ENCODE measurements at regions not wholly inside any gene's neighbourhood (a gene's known extent, or its start where the extent isn't known, plus 50 kb on each side); places are given as distances from the start of the nearest gene placed in this dataset.
"Not testable (repeated sequence)": the region's sequence is repeated elsewhere in the genome, so short reads cannot be mapped to it uniquely, and the experiment has no call there.

DNA sequence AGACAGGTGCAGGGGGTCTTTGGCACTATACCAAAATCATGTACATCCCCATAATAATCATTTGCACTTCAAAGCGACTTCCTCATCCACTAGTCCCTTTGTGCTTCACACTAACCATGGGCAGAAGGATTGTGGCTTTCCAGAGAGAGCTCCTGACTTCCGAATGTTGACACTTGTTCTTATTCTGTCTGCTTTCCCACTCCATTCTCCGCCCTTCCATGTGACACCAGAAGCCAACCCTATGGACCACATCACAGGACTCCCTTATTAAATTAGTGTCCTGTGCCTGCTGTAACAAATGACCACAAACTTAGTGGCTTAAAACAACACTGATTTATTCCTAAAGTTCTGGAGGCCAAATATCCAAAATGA, 91.6 kb downstream of the CMC2 start:
- H3K9me3 Mint-ChIP-seq, result peaks cover 0 to 15% (median 7%) of the 10 kb centered on the region in 11 donors
- CTCF ChIA-PET, result no interaction called here
- no peak for ATAC-seq
- DNase-seq, result no peak
- no peak overlapping the region for H3K4me3 Mint-ChIP-seq
- POLR2A ChIA-PET, result no interaction called here
- intact Hi-C loops (cut with micrococcal nuclease), result no loop called here
- no peak overlapping the region for H3K27ac Mint-ChIP-seq
- H3K36me3 ChIP-seq (ENCODE audit: control insufficient read depth in 2 of 3, insufficient read depth in 3 of 3, low read length in 3 of 3), result no peaks in the 10 kb centered on the region
- no peaks in the 10 kb centered on the region for H3K4me1 Mint-ChIP-seq
- no peaks in the 10 kb centered on the region for H3K36me3 Mint-ChIP-seq
- peaks cover 0 to 8% (median 0%) of the 10 kb centered on the region in 3 experiments for H3K9me3 ChIP-seq (ENCODE audit: control insufficient read depth in 2 of 3, low read length in 3 of 3)
- no peaks in the 10 kb centered on the region for H3K4me1 ChIP-seq (ENCODE audit: control insufficient read depth in 2 of 2, insufficient read depth in 2 of 2, low read length in 2 of 2)
- H3K27ac ChIP-seq (ENCODE audit: low read depth, low read length), result no peak overlapping the region
- H3K4me3 ChIP-seq (ENCODE audit: low read length), result no peak overlapping the region
- H3K27me3 Mint-ChIP-seq, result peaks cover 0 to 44% (median 17%) of the 10 kb centered on the region in 5 donors
- no peaks in the 10 kb centered on the region for H3K27me3 ChIP-seq (ENCODE audit: control insufficient read depth in 2 of 2, insufficient read depth in 2 of 2, low read length in 2 of 2)

DNA sequence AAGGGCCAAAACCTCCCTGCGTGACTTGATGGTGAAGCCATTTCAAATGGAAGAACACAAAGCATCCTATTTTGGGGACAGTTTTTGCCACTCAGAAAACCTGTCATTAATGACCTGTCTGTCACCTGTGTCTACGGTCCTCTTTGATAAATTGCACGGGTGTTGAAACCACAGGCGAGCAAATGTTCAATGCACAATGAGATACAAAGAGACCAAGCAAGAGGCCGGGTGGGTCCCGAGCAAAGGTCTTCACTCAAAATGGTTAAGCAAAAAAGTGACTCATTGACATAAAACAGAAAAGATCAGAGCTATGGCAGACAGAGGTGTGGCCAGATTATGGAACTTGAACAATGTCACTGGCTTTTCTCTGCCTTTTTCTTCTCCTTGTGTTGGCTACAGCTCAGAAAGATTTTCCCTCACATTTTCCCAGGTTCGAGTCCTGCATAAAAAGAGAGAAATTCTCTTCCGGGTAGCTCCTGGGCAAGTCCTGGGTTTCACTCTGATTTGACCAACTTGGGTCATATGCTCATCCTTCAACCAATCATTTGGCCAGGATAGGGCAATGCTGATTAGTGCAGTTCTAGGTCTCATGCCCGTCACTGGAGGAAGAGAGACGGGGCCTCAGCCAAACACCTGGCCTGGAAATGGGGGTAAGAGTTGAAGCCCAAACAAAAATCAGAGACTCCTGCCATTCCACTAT, 92.2 kb downstream of the CMC2 start:
- Histone ChIP-seq H3K27me3 (ENCODE audit: control insufficient read depth in 2 of 2, insufficient read depth in 2 of 2, low read length in 2 of 2) (no peaks in the 10 kb centered on the region), H3K4me1 (ENCODE audit: control insufficient read depth in 2 of 2, insufficient read depth in 2 of 2, low read length in 2 of 2) (no peaks in the 10 kb centered on the region), H3K27ac (ENCODE audit: low read depth, low read length) (no peak overlapping the region), H3K36me3 (ENCODE audit: control insufficient read depth in 2 of 3, insufficient read depth in 3 of 3, low read length in 3 of 3) (no peaks in the 10 kb centered on the region), H3K9me3 (ENCODE audit: control insufficient read depth in 2 of 3, low read length in 3 of 3) (peaks cover 0 to 8% (median 0%) of the 10 kb centered on the region in 3 experiments), H3K4me3 (ENCODE audit: low read length) (no peak overlapping the region)
- ATAC-seq (no peak), DNase-seq (no peak)
- no peak overlapping the region for H3K27ac Mint-ChIP-seq
- ChIA-PET CTCF (no interaction called here), POLR2A (no interaction called here)
- H3K4me1 Mint-ChIP-seq, result no peaks in the 10 kb centered on the region
- H3K9me3 Mint-ChIP-seq, result peaks cover 0 to 15% (median 7%) of the 10 kb centered on the region in 11 donors
- H3K36me3 Mint-ChIP-seq, result no peaks in the 10 kb centered on the region
- no peak overlapping the region for H3K4me3 Mint-ChIP-seq
- peaks cover 0 to 44% (median 17%) of the 10 kb centered on the region in 5 donors for H3K27me3 Mint-ChIP-seq
- intact Hi-C loops (cut with micrococcal nuclease), result no loop called here

DNA sequence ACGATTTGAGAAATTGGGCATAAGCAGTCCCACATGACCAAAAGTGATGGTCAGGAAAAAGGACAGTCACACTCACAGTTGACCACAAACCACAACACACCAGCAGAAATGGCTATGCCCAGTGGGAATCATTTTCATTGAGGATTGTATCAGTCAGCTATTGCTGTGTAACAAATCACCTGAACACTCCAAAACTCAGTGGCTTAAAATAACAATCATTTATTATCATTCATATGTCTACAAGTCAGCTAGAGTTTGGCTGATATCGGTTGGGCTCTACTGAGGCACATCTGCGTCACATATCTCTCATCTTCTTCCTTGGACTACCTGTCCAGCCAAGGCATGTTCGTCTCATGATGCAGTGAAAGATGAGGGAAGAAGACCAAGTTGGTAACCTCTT, 93.3 kb downstream of the CMC2 start:
- H3K9me3 Mint-ChIP-seq, result peaks cover 0 to 15% (median 7%) of the 10 kb centered on the region in 11 donors
- Histone ChIP-seq H3K27ac (ENCODE audit: low read depth, low read length) (no peak overlapping the region), H3K27me3 (ENCODE audit: control insufficient read depth in 2 of 2, insufficient read depth in 2 of 2, low read length in 2 of 2) (no peaks in the 10 kb centered on the region), H3K4me1 (ENCODE audit: control insufficient read depth in 2 of 2, insufficient read depth in 2 of 2, low read length in 2 of 2) (no peaks in the 10 kb centered on the region), H3K4me3 (ENCODE audit: low read length) (no peak overlapping the region), H3K9me3 (ENCODE audit: control insufficient read depth in 2 of 3, low read length in 3 of 3) (peaks cover 0 to 8% (median 0%) of the 10 kb centered on the region in 3 experiments), H3K36me3 (ENCODE audit: control insufficient read depth in 2 of 3, insufficient read depth in 3 of 3, low read length in 3 of 3) (no peaks in the 10 kb centered on the region)
- no peaks in the 10 kb centered on the region for H3K4me1 Mint-ChIP-seq
- H3K4me3 Mint-ChIP-seq, result no peak overlapping the region
- ChIA-PET POLR2A (no interaction called here), CTCF (no interaction called here)
- H3K27me3 Mint-ChIP-seq, result peaks cover 0 to 36% (median 17%) of the 10 kb centered on the region in 5 donors
- intact Hi-C loops (cut with micrococcal nuclease), result no loop called here
- no peak for ATAC-seq
- no peak for DNase-seq
- no peak overlapping the region for H3K27ac Mint-ChIP-seq
- no peaks in the 10 kb centered on the region for H3K36me3 Mint-ChIP-seq

DNA sequence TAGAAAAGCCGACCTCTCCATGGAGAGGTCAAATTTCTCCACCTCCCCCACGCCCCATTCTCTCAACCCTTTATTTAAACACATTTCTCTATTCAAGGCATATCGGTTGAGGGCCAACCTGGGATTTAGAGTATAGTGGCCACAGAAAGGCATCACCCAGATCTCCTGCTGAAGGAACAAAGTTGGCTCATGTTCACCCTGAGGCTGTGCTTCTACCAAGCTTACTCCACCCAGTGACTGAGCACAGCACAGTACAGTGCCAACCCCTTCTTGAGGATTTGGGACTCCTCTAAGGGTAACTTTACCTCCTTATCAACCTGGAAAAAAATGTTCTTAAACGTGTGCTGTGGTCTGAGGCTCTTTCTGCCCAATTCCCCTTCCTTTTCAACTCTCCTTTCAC, 94.0 kb downstream of the CMC2 start:
- Histone ChIP-seq H3K4me1 (ENCODE audit: control insufficient read depth in 2 of 2, insufficient read depth in 2 of 2, low read length in 2 of 2) (no peaks in the 10 kb centered on the region), H3K36me3 (ENCODE audit: control insufficient read depth in 2 of 3, insufficient read depth in 3 of 3, low read length in 3 of 3) (no peaks in the 10 kb centered on the region), H3K27me3 (ENCODE audit: control insufficient read depth in 2 of 2, insufficient read depth in 2 of 2, low read length in 2 of 2) (no peaks in the 10 kb centered on the region), H3K27ac (ENCODE audit: low read depth, low read length) (no peak overlapping the region), H3K9me3 (ENCODE audit: control insufficient read depth in 2 of 3, low read length in 3 of 3) (peaks cover 0 to 8% (median 0%) of the 10 kb centered on the region in 3 experiments), H3K4me3 (ENCODE audit: low read length) (no peak overlapping the region)
- Mint-ChIP-seq H3K9me3 (peaks cover 0 to 15% (median 7%) of the 10 kb centered on the region in 11 donors), H3K36me3 (no peaks in the 10 kb centered on the region), H3K27me3 (peaks cover 0 to 32% (median 14%) of the 10 kb centered on the region in 5 donors), H3K4me3 (no peak overlapping the region), H3K4me1 (no peaks in the 10 kb centered on the region), H3K27ac (no peak overlapping the region)
- intact Hi-C loops (cut with micrococcal nuclease), result no loop called here
- ChIA-PET POLR2A (no interaction called here), CTCF (no interaction called here)
- DNase-seq (no peak), ATAC-seq (no peak)

DNA sequence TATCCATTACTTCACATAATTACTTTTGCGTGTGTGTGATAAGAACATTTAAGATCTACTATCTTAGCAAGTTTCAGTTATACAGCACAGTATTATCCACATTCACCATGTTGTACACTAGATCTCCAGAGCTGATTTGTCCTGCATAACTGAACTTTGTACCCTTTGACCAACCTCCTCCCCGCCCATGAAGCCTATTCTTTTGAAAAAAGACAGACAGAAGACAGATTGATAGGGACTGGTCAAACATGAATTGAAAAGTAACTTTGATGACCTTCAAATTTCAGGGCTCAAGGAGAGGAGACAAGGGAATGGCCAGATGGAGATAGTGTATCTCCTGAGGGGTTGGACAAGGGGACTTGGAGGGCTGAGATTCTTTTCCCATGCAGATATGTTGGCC, 96.3 kb downstream of the CMC2 start:
- Histone ChIP-seq H3K4me1 (ENCODE audit: control insufficient read depth in 2 of 2, insufficient read depth in 2 of 2, low read length in 2 of 2) (no peaks in the 10 kb centered on the region), H3K9me3 (ENCODE audit: control insufficient read depth in 2 of 3, low read length in 3 of 3) (peaks cover 0 to 8% (median 0%) of the 10 kb centered on the region in 3 experiments), H3K4me3 (ENCODE audit: low read length) (no peak overlapping the region), H3K27me3 (ENCODE audit: control insufficient read depth in 2 of 2, insufficient read depth in 2 of 2, low read length in 2 of 2) (no peaks in the 10 kb centered on the region), H3K27ac (ENCODE audit: low read depth, low read length) (no peak overlapping the region), H3K36me3 (ENCODE audit: control insufficient read depth in 2 of 3, insufficient read depth in 3 of 3, low read length in 3 of 3) (no peaks in the 10 kb centered on the region)
- ChIA-PET POLR2A (no interaction called here), CTCF (no interaction called here)
- ATAC-seq, result no peak
- Mint-ChIP-seq H3K27ac (no peak overlapping the region), H3K9me3 (peaks cover 0 to 14% (median 7%) of the 10 kb centered on the region in 11 donors), H3K4me1 (no peaks in the 10 kb centered on the region), H3K4me3 (no peak overlapping the region), H3K36me3 (no peaks in the 10 kb centered on the region), H3K27me3 (peaks cover 0 to 32% (median 14%) of the 10 kb centered on the region in 5 donors)
- intact Hi-C loops (cut with micrococcal nuclease), result no loop called here
- DNase-seq, result no peak

DNA sequence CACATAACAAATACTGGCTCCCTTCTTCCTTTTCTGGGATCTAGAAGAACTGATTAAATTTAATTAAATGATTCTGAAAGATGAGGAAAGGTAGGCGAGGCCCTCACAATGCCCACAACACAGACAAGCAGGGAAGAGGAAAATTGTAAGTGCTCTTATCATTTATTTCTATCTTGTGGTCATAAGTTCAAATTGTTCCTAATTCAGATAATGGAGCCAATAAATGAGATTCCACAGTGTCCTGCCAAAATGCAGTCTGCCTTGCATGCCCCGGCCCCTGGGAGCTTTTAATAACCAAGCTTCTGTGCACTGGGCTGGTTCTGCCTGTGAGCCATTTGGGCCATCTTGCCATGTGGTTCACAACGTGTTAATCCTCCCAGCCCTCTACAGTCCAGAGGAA, 97.0 kb downstream of the CMC2 start:
- intact Hi-C loops (cut with micrococcal nuclease), result no loop called here
- ChIA-PET POLR2A (no interaction called here), CTCF (no interaction called here)
- no peaks in the 10 kb centered on the region for H3K4me1 ChIP-seq (ENCODE audit: control insufficient read depth in 2 of 2, insufficient read depth in 2 of 2, low read length in 2 of 2)
- no peaks in the 10 kb centered on the region for H3K27me3 ChIP-seq (ENCODE audit: control insufficient read depth in 2 of 2, insufficient read depth in 2 of 2, low read length in 2 of 2)
- no peak for ATAC-seq
- no peak overlapping the region for H3K4me3 ChIP-seq (ENCODE audit: low read length)
- Mint-ChIP-seq H3K4me3 (no peak overlapping the region), H3K9me3 (peaks cover 0 to 10% (median 6%) of the 10 kb centered on the region in 11 donors), H3K27ac (no peak overlapping the region), H3K4me1 (no peaks in the 10 kb centered on the region), H3K27me3 (peaks cover 0 to 28% (median 14%) of the 10 kb centered on the region in 5 donors), H3K36me3 (no peaks in the 10 kb centered on the region)
- no peaks in the 10 kb centered on the region for H3K36me3 ChIP-seq (ENCODE audit: control insufficient read depth in 2 of 3, insufficient read depth in 3 of 3, low read length in 3 of 3)
- no peak overlapping the region for H3K27ac ChIP-seq (ENCODE audit: low read depth, low read length)
- DNase-seq, result no peak
- peaks cover 0 to 8% (median 0%) of the 10 kb centered on the region in 3 experiments for H3K9me3 ChIP-seq (ENCODE audit: control insufficient read depth in 2 of 3, low read length in 3 of 3)

DNA sequence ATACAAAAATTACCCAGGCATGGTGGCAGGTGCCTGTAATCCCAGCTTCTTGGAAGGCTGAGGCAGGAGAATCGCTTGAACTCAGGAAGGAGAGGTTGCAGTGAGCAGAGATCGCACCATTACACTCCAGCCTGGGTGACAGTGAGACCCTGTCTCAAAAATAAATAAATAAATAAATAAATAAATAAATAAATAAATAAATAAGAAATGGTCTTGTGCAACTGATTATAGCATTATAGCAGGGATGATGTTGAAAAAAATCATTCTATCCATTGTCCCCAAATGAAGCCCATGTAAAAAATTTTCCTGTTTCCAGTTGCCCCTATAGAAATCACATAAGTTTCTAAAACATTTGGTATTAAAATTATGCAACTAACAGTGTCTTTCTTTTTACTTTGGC, 100.5 kb downstream of the CMC2 start:
- intact Hi-C loops (cut with micrococcal nuclease); H3K27me3 ChIP-seq (ENCODE audit: control insufficient read depth in 2 of 2, insufficient read depth in 2 of 2, low read length in 2 of 2); H3K27ac Mint-ChIP-seq; H3K4me1 ChIP-seq (ENCODE audit: control insufficient read depth in 2 of 2, insufficient read depth in 2 of 2, low read length in 2 of 2); DNase-seq; H3K36me3 ChIP-seq (ENCODE audit: control insufficient read depth in 2 of 3, insufficient read depth in 3 of 3, low read length in 3 of 3); H3K4me3 Mint-ChIP-seq; H3K9me3 ChIP-seq (ENCODE audit: control insufficient read depth in 2 of 3, low read length in 3 of 3); ATAC-seq; POLR2A ChIA-PET; H3K36me3 Mint-ChIP-seq; H3K9me3 Mint-ChIP-seq; CTCF ChIA-PET; H3K4me1 Mint-ChIP-seq; H3K27ac ChIP-seq (ENCODE audit: low read depth, low read length); H3K4me3 ChIP-seq (ENCODE audit: low read length): not testable (repeated sequence)
- H3K27me3 Mint-ChIP-seq, result peaks cover 0 to 11% (median 5%) of the 10 kb centered on the region in 5 donors

Measured in naive thymus-derived CD4-positive, alpha-beta T cell (primary cell).